ENCODE measurements at regions not wholly inside any gene's neighbourhood (a gene's known extent, or its start where the extent isn't known, plus 50 kb on each side); places are given as distances from the start of the nearest gene placed in this dataset.

DNA sequence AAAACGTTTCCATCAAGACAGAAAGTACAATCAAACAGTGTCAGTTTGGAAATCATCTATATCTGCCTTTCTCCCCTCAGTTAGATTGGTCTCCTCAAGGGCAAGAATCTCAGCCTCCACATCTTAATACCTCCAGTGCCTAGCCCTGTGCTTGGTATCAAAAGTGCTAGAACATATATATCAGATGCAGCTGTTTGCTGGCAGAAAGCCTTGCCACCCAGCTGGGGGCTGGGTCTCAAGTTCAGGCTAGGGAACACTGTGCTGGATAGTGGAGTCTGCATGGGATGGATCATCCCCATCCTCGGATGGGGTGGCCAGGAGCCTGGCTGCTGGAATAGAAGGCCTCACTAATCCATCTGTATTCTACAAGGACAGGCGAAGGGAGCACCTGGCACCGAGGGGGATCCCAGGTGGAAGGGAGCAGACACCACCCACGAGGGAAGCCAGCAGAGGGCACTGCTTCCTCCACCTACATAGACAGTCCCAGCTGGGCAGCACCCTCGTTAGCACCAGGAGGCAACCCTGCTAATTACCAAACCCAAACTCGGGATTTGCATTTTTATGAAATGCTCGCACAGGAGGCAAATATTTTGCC lies 602.2 kb downstream of the BUD13 start:
- DNase-seq (ENCODE audit: low read depth, low spot score): no peak

DNA sequence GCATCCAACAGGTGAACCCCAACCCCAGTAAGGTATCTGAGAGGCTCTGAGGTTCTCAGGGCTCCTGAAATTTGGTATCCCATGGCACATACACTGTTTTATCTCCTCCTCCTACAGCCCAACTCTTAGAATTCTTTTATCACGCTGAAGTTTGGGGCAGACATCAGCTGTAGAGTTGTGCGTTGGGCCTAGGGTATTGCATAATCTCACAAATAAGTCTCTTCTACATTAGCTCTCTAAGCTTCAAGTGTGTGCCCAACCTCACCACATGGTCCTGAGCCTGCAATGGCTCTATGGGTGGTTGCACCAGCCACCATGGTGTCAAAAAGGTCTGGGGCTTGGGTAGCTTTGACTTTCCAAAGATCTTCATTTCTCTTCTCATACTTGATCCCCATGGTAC lies 603.0 kb downstream of the BUD13 start:
- no peak for DNase-seq (ENCODE audit: low read depth, low spot score)

DNA sequence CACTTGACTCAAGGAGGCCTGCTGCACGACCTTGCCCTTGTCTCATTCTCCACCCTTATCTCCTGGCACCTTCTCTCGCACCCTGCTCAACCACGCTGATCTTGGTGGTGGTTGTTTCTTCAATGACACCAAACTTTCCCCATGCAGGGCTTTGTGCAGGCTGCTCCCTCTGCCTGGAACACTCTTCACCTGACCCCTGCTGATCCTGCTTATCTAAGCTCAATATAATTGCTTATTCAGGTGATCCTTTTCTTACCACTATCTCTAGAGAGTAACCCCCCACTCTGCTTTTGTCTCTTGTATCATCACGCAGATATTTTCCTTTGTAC lies 604.4 kb downstream of the BUD13 start:
- DNase-seq (ENCODE audit: low read depth, low spot score): no peak

DNA sequence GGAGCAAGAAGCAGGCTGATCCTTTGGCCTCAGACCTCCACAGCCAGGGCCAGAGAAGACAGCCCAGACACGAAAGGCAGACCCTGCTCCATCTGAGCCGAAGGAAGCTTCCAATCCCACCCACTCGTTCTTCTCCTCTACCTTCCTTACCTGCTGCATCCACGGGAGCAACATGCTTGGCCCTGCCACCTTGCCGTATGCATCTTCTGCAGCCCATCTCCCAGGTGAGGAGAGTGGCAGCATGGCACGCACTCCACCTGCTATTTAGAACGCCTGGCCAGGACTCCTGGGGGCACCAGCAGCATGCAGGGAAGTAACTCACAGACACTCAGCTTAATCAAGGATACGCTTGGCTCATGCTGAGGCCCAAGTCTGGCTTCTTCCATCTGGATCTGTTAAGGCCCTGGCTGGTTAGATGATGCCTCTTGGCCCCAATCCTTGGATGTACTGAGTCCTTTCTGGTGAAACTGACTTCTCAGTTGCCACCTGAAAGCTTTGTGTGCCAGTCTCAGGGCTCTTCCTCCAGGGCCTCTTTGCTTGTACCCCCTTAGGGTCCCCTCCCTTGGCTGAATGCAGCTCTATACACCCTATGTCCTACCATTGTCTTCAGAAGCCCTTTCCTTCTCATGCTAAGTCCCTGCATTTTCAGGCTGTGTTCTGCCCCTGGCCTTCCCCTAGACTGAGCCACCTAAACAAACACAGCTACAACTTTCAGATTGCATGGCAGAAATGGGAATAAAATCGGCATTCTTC lies 604.9 kb downstream of the BUD13 start:
- DNase-seq (ENCODE audit: low read depth, low spot score): no peak

DNA sequence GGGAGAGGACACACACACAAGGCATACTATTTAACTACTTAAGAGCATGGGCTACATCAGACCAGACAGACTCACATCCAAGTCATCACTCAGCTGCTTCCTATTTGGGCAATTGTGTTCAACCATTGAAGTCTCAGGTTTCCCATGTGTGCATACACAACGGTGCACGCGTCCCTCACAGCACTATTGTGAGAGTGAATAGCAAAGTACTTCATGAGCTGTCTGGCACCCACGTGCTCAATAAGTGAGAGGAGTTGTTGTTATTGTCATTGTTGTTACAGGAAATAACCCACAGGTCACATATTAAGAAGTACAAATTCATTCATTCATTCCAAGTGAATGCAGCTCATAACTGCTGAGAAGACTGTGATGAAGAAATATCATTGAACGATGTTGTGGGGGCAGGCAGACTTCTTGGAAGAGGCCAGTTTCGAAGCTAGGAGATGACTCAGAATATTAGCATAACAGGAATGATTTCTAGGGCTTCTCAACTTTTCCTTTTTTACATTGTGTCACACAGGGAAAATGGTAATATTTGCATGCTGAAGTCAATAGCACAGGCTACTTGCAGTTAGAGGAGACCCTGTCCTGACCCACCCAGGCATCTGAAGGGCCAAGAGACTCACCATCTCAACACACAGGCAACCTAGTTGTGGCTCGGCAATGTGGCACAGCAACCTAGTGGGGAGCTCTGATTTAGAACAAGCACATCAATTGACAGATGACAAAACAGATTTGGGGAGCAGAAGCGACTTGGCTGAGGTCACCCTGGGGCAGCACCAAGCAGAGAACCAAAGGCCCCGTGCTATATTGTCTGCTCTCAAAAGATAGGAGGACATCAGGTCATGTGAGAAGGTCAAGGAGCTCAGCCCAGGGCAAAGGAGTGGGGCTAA lies 606.0 kb downstream of the BUD13 start:
- no peak for DNase-seq (ENCODE audit: low read depth, low spot score)

DNA sequence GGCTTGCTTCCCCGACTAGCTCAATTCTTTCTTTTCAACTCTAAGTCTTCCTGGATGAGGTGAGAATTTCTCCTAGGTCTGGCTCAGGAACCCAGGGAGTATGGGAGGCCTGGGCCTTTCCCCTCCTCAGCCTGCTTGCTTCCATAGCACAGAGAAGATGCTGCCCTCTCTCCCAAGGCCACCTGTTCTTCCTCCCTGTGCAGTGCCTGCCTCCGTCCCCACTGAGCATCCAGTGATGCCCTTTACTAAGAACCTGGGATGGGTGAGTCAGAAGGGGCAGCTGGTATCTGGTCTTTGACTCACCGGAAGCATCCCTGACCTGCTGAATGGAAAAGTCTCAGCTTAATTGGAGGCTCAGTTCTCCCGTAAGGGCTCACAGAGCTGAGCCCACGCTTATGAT lies 607.9 kb downstream of the BUD13 start:
- no peak for DNase-seq (ENCODE audit: low read depth, low spot score)

DNA sequence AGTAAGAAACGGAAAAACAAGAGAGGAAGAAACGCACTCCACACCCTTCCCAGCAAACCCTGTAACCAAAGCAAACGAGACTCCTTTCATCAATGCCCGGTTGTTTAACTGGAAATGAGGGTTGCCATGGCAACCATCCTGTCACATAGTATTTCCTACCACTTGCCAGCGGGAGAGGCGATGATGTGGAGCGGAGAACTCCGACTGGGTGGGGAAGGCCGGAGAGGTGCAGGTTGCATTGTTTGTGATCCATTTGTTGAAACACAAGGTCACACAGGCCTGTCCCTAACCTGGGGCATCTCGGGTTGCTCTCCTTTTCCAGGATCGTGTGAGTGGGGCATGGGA lies 609.9 kb downstream of the BUD13 start:
- no peak for DNase-seq (ENCODE audit: low read depth, low spot score)

DNA sequence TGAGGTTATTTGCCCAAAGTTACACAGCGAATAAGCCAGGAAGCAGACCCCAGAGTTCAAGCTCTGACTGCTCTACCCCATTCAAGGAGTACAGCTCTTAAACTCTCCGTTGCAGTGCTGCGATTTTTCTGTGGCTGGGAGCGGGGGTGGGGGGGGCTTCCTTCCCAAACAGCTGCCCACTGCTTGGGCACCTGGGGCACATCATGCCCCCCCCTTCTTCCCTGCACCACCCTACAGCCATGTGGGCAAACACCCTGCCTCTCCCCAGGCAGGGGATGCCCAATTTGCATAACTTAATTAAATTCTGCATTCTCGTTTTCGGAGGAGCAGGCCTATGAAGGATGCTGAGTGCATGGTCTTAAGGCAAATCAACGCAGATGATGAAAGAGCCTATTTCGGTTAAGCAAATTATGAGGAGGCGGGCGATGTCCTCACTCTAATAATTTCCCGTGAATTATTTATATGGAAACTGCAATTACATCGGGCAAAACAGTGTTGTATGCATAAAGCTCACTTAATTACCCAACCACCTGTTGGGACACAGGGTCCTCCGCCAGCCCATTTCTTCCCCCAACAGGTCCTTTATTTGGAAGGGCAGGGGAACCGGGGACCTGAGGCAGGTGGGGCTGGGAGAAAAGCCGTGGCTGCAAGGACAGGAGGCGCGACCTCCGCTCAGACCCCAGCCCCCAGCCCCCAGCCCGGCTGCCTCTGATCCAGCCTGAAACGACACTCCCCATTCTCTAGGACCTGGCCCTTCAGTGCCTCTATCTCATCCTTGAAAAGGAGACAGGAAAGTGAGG lies 610.5 kb downstream of the BUD13 start:
- DNase-seq (ENCODE audit: low read depth, low spot score): no peak

DNA sequence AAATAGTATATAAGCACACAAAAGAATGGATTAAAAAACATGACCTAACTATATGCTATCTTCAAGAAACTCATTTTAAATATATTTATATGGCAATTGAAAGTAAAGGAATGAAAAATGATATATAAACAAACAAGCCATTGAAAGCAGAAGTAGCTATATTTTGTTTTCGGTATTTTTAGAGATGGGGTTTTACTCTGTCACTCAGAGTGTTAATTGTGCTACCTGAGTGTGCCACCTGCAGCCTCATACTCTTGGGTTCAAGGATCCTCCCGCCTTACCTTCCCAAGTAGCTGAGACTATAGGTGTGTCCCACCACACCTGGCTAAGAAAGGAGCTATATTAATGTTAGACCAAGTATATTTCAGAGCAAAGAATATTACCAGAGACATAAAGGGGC lies 624.1 kb downstream of the BUD13 start:
- DNase-seq (ENCODE audit: low read depth, low spot score): no peak

DNA sequence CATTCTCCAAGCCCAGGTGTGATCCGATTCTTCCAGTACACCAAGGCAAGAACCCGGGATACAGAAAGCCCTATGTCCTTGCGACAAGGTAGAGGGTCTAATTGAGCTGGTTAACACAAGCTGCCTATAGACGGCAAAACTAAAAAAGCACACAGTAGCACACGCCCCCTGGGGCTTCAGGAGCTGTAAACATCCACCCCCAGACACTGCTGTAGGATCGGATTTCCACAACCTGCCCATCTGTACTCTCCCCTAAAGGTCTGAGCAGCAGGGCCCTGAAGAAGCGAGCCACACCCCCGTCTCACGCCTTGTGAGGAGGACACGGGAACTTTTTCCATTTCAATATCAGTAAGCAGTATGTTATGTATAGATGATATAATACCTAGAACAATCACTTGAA lies 624.7 kb downstream of the BUD13 start:
- no peak for DNase-seq (ENCODE audit: low read depth, low spot score)

DNA sequence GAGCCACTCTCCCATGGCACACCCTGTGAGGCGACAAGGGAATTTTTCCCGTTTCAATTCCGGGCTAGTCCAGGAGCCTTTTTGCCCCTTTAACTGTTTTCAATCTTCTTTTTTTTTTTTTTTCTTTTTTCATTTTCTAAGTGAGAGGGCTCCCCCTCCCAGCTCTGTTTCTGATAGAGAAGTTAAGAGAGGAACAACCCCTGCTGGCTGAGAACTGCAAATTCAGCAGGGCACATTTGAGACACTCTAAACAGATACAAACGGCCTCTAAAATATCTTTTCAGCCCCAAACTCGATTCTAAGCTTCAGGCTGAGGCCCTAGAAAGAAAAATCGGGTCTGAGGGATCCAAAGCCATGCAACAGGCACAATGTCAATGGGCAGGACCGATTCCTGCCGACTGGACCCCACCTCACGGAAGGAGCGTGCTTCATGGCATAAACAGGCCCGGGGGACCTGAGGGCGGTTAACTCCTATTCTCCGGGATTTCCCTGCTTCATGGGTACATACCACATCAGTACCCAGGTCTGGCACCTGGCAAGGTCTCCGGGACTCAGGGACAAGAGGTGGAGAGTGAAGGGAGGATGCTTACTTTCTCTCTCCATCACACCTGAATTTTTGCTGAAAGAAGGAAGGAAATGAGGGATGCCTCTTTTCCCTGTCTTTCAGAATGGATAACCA lies 627.5 kb downstream of the BUD13 start:
- DNase-seq (ENCODE audit: low read depth, low spot score): no peak

DNA sequence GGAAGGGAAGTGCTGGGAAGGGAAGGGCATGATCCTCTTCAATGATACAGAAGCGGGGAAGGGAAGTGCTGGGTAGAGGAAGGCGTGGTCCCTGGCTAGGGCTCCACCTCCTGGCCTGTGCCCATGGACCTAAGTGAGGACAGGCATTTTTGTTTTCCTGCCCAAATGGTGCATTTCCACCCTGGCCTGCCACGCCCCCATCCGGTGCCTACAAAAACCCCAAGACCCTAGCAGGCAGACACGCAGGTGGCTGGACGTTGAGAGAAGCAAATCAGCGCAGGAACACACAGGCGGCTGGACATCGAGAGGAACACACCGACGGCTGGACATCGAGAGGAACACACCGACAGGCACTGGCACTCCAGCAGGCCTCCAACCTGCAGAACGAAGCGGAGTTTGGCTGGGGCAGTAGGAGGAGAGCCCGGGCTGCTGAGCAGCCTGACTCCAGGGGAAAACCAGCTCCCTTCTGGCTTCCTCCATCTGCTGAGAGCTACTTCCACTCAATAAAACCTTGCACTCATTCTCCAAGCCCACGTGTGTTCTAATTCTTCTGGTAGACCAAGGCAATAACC lies 628.3 kb downstream of the BUD13 start:
- DNase-seq (ENCODE audit: low read depth, low spot score): no peak

DNA sequence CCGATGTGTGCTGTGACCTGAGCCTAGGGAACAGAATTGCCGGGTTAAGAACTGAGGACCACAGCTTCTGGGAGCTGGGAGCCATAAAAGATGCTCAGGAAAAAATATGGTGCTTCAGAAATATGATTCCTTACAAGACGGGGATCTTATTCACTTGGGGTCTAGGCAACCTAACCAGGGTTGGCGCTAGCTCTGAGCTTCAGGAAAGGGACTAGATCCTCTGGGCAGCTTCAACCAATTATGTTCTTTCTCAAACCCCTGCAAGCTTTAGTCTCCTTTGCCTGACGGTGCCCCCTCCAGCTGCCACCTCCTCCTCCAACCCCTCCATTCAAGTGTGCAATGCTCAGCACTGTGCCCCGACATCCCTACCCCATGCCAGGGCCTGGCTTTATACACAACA lies 634.1 kb upstream of the CADM1 start:
- DNase-seq (ENCODE audit: low read depth, low spot score): no peak

DNA sequence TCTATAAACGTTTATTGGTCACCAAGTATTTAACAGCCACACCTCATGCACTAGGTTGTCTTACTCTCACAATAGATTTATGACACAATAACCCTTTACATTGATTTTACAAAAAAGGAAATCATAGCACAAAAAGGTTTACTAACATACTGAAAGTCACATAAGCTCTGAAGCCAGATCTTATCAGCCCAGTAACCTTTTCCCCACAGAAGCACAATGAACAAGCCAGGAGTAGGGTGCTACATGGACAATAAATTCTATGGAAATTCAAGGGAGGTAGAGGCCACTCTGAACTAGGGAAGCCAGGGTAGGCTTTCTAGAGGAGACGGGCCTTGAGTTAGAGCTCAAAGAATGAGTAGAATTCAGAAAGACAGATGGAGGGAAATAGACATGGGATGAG lies 633.5 kb upstream of the CADM1 start:
- DNase-seq (ENCODE audit: low read depth, low spot score): no peak

DNA sequence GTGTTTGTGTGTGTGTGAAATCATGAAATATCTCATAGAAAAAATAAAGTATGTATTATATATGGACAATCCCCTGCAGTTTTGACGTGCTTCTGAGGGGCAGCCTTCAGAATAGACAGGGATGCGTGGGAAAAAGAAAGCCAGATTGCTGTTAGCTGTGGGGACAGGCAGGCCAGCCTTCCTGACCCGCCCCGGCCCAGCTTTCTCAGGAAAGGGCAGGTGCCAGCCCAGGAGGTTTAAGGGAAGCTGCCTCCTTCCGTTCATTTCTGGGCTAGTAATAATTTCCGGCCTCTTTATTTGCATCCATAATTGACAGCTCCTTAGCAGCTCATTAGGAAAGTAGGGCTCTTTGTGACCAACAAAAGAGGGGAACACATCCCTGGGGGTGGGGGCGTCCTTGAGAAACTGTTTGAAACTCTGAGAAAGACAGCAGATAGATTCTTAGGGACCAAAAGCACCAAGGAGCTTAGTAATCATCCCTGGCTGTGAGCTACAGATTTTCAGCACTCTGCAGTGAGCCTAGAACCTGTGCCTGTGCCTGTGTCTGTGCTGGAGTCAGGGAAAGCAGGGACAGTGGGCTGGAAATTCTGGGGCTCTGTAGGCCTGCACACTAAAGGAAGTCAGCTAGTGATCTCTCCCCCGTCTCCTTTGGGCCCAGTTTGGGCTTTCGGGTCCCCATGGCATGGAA lies 632.9 kb upstream of the CADM1 start:
- DNase-seq (ENCODE audit: low read depth, low spot score): no peak

DNA sequence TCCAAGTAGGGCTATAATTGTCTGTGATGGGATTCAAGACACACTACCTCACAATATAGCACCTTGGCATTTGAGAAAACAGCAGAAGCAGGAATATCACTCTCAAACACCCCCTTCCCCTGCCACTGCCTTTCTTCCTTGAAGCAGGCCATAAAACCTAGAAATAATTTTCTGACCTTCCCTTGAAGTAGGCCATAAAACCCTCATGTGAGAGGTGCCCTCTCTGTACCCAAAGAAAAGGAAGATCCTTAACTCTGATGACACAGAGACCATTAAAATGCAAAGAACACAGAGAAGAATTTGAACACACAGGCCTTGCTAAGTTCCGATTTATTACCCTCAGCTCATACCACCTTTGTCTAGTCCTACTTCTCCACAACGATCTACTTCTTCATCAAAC lies 631.7 kb upstream of the CADM1 start:
- no peak for DNase-seq (ENCODE audit: low read depth, low spot score)

DNA sequence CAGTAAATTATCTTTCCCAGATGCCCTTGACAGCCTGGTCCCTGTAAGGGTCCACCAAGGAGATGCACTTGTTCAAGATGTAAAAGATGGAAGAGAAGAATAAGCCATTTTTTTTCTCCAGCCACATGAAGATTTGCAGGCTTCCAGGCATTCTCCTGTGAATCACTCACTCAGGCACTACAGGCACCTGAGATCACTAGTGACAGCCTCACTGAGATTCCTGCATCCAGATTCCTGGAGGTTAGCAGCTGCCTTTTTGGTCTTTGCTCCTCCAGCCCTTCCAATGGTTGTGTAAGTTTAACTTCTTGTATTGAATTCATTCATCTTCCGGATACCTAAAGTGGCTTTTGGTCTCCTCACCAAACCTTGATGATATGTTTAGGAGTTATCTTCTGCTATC lies 630.2 kb upstream of the CADM1 start:
- no peak for DNase-seq (ENCODE audit: low read depth, low spot score)

DNA sequence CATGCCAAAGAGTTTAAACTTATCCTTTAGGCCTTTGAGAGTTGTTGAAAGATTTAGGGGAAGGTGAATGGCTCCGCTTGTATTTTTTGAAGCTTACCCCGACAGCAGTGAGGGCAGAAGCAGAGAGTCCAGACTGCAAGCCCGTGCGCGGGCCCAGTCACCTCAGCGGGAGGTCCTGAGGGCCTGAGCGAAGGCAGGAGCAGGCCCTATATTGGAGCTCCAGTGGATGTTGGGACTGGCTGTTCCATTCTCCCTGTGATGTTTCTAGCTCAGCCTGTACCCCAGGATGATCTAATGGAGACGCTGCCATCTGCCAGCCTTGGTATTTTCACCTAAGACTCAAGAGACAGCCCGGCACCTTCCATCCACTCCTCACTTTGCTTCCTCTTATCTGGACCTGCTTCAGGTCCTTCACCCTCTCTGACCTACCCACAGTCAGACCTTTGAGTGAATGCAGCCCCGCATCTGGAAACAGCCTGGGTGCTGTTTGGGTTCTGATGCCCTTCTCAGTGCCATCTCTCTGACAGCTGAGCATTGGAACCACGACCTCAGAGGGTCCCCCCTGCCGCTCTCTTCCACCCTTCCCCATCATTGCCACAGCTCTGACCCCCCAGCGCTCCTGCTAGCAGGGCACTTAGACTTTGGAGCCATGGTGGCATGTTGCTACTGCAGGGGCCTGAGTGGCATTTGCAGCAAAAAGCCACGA lies 628.2 kb upstream of the CADM1 start:
- no peak for DNase-seq (ENCODE audit: low read depth, low spot score)

DNA sequence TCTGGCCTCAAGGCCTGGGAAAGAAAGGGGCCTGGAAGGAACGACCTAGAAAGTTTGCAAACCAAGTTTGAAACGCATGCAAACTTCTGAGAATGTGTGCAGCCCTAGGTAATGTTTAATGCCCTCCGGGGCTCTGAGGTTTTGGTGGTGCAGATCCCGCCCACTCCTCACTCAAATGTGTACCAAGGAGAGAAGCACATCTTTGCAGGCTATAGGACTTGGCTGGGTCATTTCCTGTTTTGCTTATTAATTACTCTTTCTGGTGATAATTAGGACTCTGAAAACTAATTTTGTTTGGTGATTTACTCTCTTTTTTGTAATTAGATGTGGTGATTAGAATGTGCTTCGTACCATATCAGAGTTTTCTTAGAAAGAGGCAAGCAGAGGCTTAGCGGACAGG lies 625.9 kb upstream of the CADM1 start:
- DNase-seq (ENCODE audit: low read depth, low spot score): no peak

DNA sequence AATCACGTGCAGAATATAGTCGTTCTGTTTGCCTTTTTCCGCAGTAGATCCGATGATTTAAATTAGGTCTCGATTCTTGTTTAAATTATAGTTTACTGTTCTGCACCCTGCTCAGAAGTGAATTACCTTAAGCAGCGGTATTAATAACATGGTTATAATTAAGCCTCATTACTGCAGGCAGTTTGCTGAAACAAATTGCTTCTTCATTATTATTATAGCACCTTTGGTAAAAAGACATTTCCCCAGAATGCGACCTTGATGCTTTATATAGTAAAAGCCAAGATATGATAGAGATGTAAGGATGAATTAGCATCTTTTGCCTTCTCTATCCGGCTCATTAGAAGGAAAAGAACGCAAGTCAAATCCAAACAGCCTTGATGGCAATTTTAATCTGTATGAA lies 625.2 kb upstream of the CADM1 start:
- no peak for DNase-seq (ENCODE audit: low read depth, low spot score)

Data from pulmonary artery endothelial cell (primary cell).